GM12873 (cell line): ENCODE measurements at regions not wholly inside any gene's neighbourhood (a gene's known extent, or its start where the extent isn't known, plus 50 kb on each side); places are given as distances from the start of the nearest gene placed in this dataset.

Source experiments
- CTCF ChIP-seq: IDR thresholded peaks from 2 replicates; pipeline ENCODE4 v1.5.1; 2012; ENCODE audit warnings: low read depth, mild to moderate bottlenecking, moderate library complexity, low read length, control low read depth; ENCODE audit not compliant: insufficient read depth; ENCODE audit errors: missing control alignments

GRCh38 chr2:114134146-114134545 is 244.3 kb downstream of the ACTR3 start:
- no peak for TF ChIP-seq CTCF

- TF ChIP-seq CTCF = no peak
Measured at GRCh38 chr2:114139542-114139941, 249.7 kb downstream of the ACTR3 start.

GRCh38 chr2:114156366-114157056 is 266.6 kb downstream of the ACTR3 start:
- TF ChIP-seq CTCF = no peak

GRCh38 chr2:114157057-114157385 is 267.1 kb downstream of the ACTR3 start:
- no peak for TF ChIP-seq CTCF

- no peak for TF ChIP-seq CTCF
Measured at GRCh38 chr2:114160263-114160981, 270.5 kb downstream of the ACTR3 start.

- TF ChIP-seq CTCF = no peak
Measured at GRCh38 chr2:114161371-114161770, 271.5 kb downstream of the ACTR3 start.

GRCh38 chr2:114167799-114168198 is 274.6 kb upstream of the DPP10 start:
- TF ChIP-seq CTCF = no peak
